Mesendoderm (in vitro differentiated cells): ENCODE measurements at regions not wholly inside any gene's neighbourhood (a gene's known extent, or its start where the extent isn't known, plus 50 kb on each side); places are given as distances from the start of the nearest gene placed in this dataset.
"Not testable (repeated sequence)": the region's sequence is repeated elsewhere in the genome, so short reads cannot be mapped to it uniquely, and the experiment has no call there.

Source experiments
- DNase-seq: peaks from one replicate; pipeline ENCODE4 v3.0.0; 2013
- H2AK5ac ChIP-seq: 2 replicates; pipeline ENCODE4 v1.6.1; 2013; ENCODE audit warnings: low read length, inconsistent platforms
- H2BK120ac ChIP-seq: 2 replicates; pipeline ENCODE4 v1.6.1; 2013; ENCODE audit warnings: low read depth, mild to moderate bottlenecking, low read length, moderate library complexity, mixed read lengths
- H2BK15ac ChIP-seq: replicated peaks from 2 replicates; pipeline ENCODE4 v1.6.1; 2013; ENCODE audit warnings: low read depth, mild to moderate bottlenecking, moderate library complexity
- H2BK5ac ChIP-seq: 2 replicates; pipeline ENCODE4 v1.6.1; 2013; ENCODE audit warnings: low read length, inconsistent platforms
- H3K18ac ChIP-seq: 2 replicates; pipeline ENCODE4 v1.6.1; 2013; ENCODE audit warnings: mild to moderate bottlenecking, low read length, mixed read lengths
- H3K23ac ChIP-seq: one replicate; pipeline ENCODE4 v1.6.1; 2013; ENCODE audit warnings: low read length
- H3K27ac ChIP-seq: 2 replicates; pipeline ENCODE4 v1.5.1; 2013; ENCODE audit warnings: low read depth, mild to moderate bottlenecking, inconsistent platforms, low read length, moderate library complexity
- H3K27me3 ChIP-seq: 2 replicates; pipeline ENCODE4 v1.6.1; 2013; ENCODE audit warnings: low read length, control low read depth, mild to moderate bottlenecking, inconsistent platforms; ENCODE audit not compliant: insufficient read depth, poor library complexity
- H3K36me3 ChIP-seq: 2 replicates; pipeline ENCODE4 v1.6.1; 2013; ENCODE audit warnings: low read length, inconsistent platforms; ENCODE audit not compliant: control insufficient read depth, insufficient read depth
- H3K4ac ChIP-seq: one replicate; pipeline ENCODE4 v1.6.1; 2013; ENCODE audit warnings: low read depth, mild to moderate bottlenecking, low read length, moderate library complexity
- H3K4me1 ChIP-seq: 2 replicates; pipeline ENCODE4 v1.6.1; 2013; ENCODE audit warnings: low read depth, low read length, inconsistent platforms; ENCODE audit not compliant: control insufficient read depth
- H3K4me2 ChIP-seq: 2 replicates; pipeline ENCODE4 v1.6.1; 2013; ENCODE audit warnings: low read length
- H3K4me3 ChIP-seq: 2 replicates; pipeline ENCODE4 v1.5.1; 2013; ENCODE audit warnings: mild to moderate bottlenecking, low read length
- H3K56ac ChIP-seq: one replicate; pipeline ENCODE4 v1.6.1; 2013; ENCODE audit warnings: low read length
- H3K79me1 ChIP-seq: 2 replicates; pipeline ENCODE4 v1.6.1; 2013; ENCODE audit warnings: low read length, inconsistent platforms
- H3K79me2 ChIP-seq: 2 replicates; pipeline ENCODE4 v1.6.1; 2013; ENCODE audit warnings: mild to moderate bottlenecking, low read length; ENCODE audit not compliant: control insufficient read depth, insufficient read depth
- H3K9ac ChIP-seq: 2 replicates; pipeline ENCODE4 v1.6.1; 2013; ENCODE audit warnings: low read length, inconsistent platforms
- H4K5ac ChIP-seq: one replicate; pipeline ENCODE4 v1.6.1; 2013; ENCODE audit warnings: low read length
- H4K8ac ChIP-seq: one replicate; pipeline ENCODE4 v1.6.1; 2013; ENCODE audit warnings: low read depth, mild to moderate bottlenecking, control low read depth, low read length, moderate library complexity
- WGBS: extraction: QIAGEN DNeasy Blood & Tissue Kit; methylation state at CpG from one replicate; pipeline ENCODE4 v1.1.7; 2013; ENCODE audit warnings: low lambda C conversion rate, missing lambda C conversion rate; ENCODE audit not compliant: insufficient coverage; ENCODE audit errors: extremely low coverage; 5-methylcytosine and 5-hydroxymethylcytosine counted together

GRCh38 chr5:52282647-52283046, 505.1 kb upstream of the ITGA1 start:
- H2AK5ac ChIP-seq, result no peak overlapping the region
- no peak overlapping the region for H3K4ac ChIP-seq
- no peak overlapping the region for H3K4me3 ChIP-seq
- no peaks in the 10 kb centered on the region for H3K27me3 ChIP-seq
- no peak overlapping the region for H3K4me2 ChIP-seq
- H3K36me3 ChIP-seq, result no peaks in the 10 kb centered on the region
- H3K27ac ChIP-seq, result no peak overlapping the region
- H3K79me2 ChIP-seq, result no peaks in the 10 kb centered on the region
- no peak overlapping the region for H2BK15ac ChIP-seq
- no peak overlapping the region for H3K23ac ChIP-seq
- no peak overlapping the region for H3K56ac ChIP-seq
- H3K9ac ChIP-seq, result no peak overlapping the region
- no peaks in the 10 kb centered on the region for H3K4me1 ChIP-seq
- DNase-seq, result no peak
- no peaks in the 10 kb centered on the region for H3K79me1 ChIP-seq
- H2BK5ac ChIP-seq, result no peak overlapping the region
- H4K8ac ChIP-seq, result no peak overlapping the region
- H3K18ac ChIP-seq, result no peak overlapping the region
- H4K5ac ChIP-seq, result no peak overlapping the region
- H2BK120ac ChIP-seq, result no peak overlapping the region

DNA sequence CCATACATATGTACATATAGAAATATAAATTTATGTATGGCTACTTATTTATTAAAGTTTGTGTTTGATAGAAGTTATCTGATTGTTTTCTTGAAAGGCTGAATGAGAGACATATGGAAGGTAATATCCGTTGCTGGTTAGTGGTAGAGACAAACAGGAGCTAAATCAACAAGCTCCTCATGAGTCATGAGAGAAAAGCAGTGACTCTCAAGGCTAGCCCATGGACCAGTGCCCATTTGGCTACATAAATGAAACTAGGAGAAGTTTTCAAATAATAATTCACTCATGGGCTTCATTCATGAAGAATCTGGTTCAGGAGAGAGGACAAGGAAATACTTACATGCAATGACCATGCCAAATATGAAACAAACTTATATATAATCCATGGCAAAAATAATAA, 504.5 kb upstream of the ITGA1 start:
- Histone ChIP-seq H3K4me2 (no peak overlapping the region), H3K4ac (no peak overlapping the region), H3K79me2 (no peaks in the 10 kb centered on the region), H2BK15ac (no peak overlapping the region), H4K8ac (no peak overlapping the region), H3K27ac (no peak overlapping the region), H3K4me1 (no peaks in the 10 kb centered on the region), H3K4me3 (no peak overlapping the region), H3K18ac (no peak overlapping the region), H3K27me3 (no peaks in the 10 kb centered on the region), H3K79me1 (no peaks in the 10 kb centered on the region), H3K9ac (no peak overlapping the region), H3K56ac (no peak overlapping the region), H4K5ac (no peak overlapping the region), H2BK5ac (no peak overlapping the region), H3K23ac (no peak overlapping the region), H2AK5ac (no peak overlapping the region), H2BK120ac (no peak overlapping the region), H3K36me3 (no peaks in the 10 kb centered on the region)
- WGBS, result no CpG with 5 or more reads among the region's 1 CpG
- DNase-seq, result no peak

DNA sequence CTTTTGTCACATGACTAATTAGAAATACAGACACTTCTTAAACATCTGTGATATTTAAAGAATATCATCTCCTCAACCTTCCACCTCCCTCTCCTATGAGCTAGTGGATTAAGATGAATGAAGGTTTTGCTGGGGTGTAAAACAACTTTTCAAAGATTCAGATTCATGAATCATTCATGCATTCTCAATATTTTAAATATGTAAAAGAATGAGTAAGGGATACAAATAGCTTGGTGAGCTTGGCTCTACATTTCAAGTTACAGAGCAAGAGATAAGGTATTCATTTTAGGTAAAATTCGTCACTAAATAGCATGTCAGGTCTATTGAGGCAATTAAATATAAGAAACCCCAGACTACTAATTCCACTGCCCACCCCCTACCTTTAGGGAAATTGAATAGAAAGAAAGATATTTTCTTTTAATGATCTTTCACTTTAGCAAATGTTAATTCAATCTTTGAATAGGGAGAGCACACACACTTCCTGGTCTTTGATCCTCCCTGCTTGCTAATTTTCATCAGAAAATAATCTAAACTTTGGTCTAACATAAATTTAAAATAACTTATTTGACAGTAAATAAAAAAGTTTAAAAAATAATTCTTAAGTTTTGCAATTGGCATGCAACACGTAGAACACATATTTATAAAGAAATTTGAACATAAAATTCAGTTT, 486.9 kb upstream of the ITGA1 start:
- Histone ChIP-seq H3K23ac (no peak overlapping the region), H2BK5ac (no peak overlapping the region), H4K8ac (no peak overlapping the region), H3K79me2 (no peaks in the 10 kb centered on the region), H2BK15ac (no peak overlapping the region), H4K5ac (no peak overlapping the region), H3K27me3 (no peaks in the 10 kb centered on the region), H3K9ac (no peak overlapping the region), H3K79me1 (no peaks in the 10 kb centered on the region), H3K36me3 (no peaks in the 10 kb centered on the region), H3K4me2 (no peak overlapping the region), H2BK120ac (no peak overlapping the region), H3K4me3 (no peak overlapping the region), H3K4me1 (no peaks in the 10 kb centered on the region), H3K27ac (no peak overlapping the region), H3K4ac (no peak overlapping the region), H3K56ac (no peak overlapping the region), H3K18ac (no peak overlapping the region), H2AK5ac (no peak overlapping the region)
- no peak for DNase-seq
- WGBS, result no CpG with 5 or more reads among the region's 2 CpGs

- not testable (repeated sequence) for H4K8ac ChIP-seq, H3K23ac ChIP-seq, H3K4ac ChIP-seq, H3K56ac ChIP-seq, H3K4me1 ChIP-seq, H3K27ac ChIP-seq, H2AK5ac ChIP-seq, H3K79me1 ChIP-seq, H2BK120ac ChIP-seq, H2BK15ac ChIP-seq, H3K9ac ChIP-seq, H3K79me2 ChIP-seq, H3K4me2 ChIP-seq, H4K5ac ChIP-seq, H3K36me3 ChIP-seq, H3K27me3 ChIP-seq, H3K4me3 ChIP-seq, H3K18ac ChIP-seq, H2BK5ac ChIP-seq
- peak; percentile 47 for DNase-seq
- no CpG with 5 or more reads among the region's 9 CpGs for WGBS
Measured at GRCh38 chr5:52304816-52305215, 482.9 kb upstream of the ITGA1 start.

DNA sequence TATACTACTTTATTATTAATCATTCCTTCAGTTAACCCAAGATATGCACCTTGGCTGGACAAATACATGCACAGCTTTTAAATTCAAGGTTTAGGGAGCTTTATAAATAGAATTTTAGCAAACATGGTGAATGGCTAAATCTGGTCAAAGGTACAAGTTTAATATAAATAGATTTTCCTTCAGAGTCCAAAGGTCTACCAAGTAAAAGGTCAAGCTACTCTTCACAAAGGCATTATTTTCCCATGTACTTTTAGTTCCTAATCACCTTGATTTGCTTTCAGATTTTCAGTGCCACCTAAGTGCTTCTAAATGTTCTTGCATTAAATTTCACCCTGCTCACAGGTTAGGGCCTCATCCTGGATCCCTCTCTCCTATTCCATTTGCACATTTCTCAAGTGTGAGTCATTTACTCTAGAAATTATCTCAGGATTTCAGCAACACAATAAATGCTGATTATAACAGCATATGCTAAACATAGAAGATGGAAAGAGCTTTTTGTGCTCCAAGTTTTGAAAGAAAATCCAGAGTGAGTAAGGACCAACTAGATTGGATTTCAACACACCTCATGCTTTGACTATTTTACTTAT, 459.4 kb upstream of the ITGA1 start:
- no peaks in the 10 kb centered on the region for H3K27me3 ChIP-seq
- H2BK15ac ChIP-seq, result no peak overlapping the region
- no peaks in the 10 kb centered on the region for H3K36me3 ChIP-seq
- no peak overlapping the region for H2AK5ac ChIP-seq
- no peak overlapping the region for H3K9ac ChIP-seq
- no peak overlapping the region for H2BK5ac ChIP-seq
- H3K4me2 ChIP-seq, result no peak overlapping the region
- H3K56ac ChIP-seq, result no peak overlapping the region
- H4K5ac ChIP-seq, result no peak overlapping the region
- no peaks in the 10 kb centered on the region for H3K4me1 ChIP-seq
- H2BK120ac ChIP-seq, result no peak overlapping the region
- peak; percentile 60 for DNase-seq
- H3K18ac ChIP-seq, result no peak overlapping the region
- no peak overlapping the region for H3K27ac ChIP-seq
- no peak overlapping the region for H4K8ac ChIP-seq
- H3K4me3 ChIP-seq, result no peak overlapping the region
- H3K79me1 ChIP-seq, result no peaks in the 10 kb centered on the region
- H3K23ac ChIP-seq, result no peak overlapping the region
- H3K79me2 ChIP-seq, result no peaks in the 10 kb centered on the region
- no peak overlapping the region for H3K4ac ChIP-seq

DNA sequence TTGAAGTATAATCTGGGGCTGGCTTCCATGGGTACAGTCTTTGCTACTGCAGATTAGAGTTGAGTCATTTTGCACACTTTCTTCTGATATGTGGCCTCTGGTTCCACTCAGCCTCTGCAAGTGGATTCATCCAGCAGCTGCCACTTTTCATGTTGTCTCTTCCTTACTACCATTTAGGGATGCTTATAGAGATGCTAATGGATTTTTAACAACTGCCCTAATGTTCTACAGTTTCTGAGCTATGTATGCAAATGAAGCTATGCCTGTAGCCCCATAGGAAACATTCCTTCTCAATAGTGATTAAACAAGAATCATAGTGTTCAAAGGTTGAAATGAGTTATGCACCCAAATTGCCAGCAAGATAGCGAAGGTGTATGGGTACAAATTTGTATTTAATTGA, 456.0 kb upstream of the ITGA1 start:
- Histone ChIP-seq H2BK15ac (no peak overlapping the region), H3K4me2 (no peak overlapping the region), H3K56ac (no peak overlapping the region), H4K5ac (no peak overlapping the region), H3K4me1 (no peaks in the 10 kb centered on the region), H3K27me3 (no peaks in the 10 kb centered on the region), H3K23ac (no peak overlapping the region), H3K27ac (no peak overlapping the region), H3K79me2 (no peaks in the 10 kb centered on the region), H4K8ac (no peak overlapping the region), H3K4ac (no peak overlapping the region), H3K18ac (no peak overlapping the region), H3K36me3 (no peaks in the 10 kb centered on the region), H3K9ac (no peak overlapping the region), H2BK5ac (no peak overlapping the region), H3K79me1 (no peaks in the 10 kb centered on the region), H2BK120ac (no peak overlapping the region), H2AK5ac (no peak overlapping the region), H3K4me3 (no peak overlapping the region)
- no peak for DNase-seq
- no CpG with 5 or more reads among the region's 1 CpG for WGBS
